Breast epithelium (tissue), 3 donors: ENCODE measurements at regions not wholly inside any gene's neighbourhood (a gene's known extent, or its start where the extent isn't known, plus 50 kb on each side); places are given as distances from the start of the nearest gene placed in this dataset.

Source experiments
- CTCF ChIP-seq, 3 donors: fragments of 450-650 bp; IDR thresholded peaks; one replicate each; pipeline ENCODE4 v1.5.1; 2016 to 2017; ENCODE audit warnings: antibody characterized with exemption in 3 of 3, mild to moderate bottlenecking in 3 of 3, moderate library complexity in 3 of 3
- POLR2A ChIP-seq: fragments of 450-650 bp; IDR thresholded peaks from one replicate; pipeline ENCODE4 v1.6.1; 2016; ENCODE audit warnings: antibody characterized with exemption, mild to moderate bottlenecking, moderate library complexity

- no peak for TF ChIP-seq POLR2A
- TF ChIP-seq CTCF (IDR thresholded peaks at IDR 0.05): no peak
Measured at GRCh38 chr17:36714789-36715188, 113.4 kb downstream of the MRM1 start.
